ENCODE measurements at regions not wholly inside any gene's neighbourhood (a gene's known extent, or its start where the extent isn't known, plus 50 kb on each side); places are given as distances from the start of the nearest gene placed in this dataset.
A peak's percentile ranks its signal among the peaks of the same experiment; 100 is the strongest.
"Not testable (repeated sequence)": the region's sequence is repeated elsewhere in the genome, so short reads cannot be mapped to it uniquely, and the experiment has no call there.

DNA sequence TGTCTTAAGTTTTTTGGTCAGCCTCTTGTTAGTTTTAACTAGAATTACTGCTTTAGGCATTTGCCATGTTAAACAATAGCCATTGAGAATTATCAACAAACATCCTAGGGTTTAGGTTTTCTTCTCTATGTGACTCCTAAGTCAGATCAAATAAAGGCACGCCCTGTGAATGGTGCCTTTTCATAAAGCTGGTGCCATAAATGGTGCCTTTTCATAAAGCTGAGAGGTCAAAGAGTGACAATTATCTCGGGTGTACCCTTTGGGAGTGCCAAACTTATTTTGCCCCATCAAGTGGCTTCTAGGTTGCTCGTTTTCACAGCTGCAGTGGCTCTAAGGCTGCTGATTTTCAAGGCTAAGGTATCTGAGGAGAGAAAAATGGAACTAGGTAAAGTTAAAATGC, 391.6 kb downstream of the DMRTA1 start:
- DNase-seq, result no peak

DNA sequence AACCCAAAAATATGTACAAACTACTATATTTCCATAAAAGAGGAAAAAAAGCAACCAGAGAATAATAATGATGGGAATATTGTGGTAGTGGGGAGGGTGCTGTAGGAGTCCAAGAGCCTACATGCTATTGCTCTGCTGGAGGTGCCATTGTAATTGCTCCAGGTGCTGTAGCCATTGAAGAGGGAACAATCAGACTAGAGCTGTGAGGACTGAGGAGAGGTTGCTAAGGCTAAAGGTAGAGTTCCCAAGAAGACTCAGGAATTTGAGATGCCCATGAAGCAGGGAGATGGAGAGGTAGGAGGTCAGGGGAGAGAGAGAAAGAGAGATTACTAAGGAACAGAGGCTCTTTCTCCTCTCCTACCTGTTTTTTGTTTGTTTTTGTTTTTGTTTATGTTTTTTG, 394.0 kb downstream of the DMRTA1 start:
- no peak for DNase-seq

DNA sequence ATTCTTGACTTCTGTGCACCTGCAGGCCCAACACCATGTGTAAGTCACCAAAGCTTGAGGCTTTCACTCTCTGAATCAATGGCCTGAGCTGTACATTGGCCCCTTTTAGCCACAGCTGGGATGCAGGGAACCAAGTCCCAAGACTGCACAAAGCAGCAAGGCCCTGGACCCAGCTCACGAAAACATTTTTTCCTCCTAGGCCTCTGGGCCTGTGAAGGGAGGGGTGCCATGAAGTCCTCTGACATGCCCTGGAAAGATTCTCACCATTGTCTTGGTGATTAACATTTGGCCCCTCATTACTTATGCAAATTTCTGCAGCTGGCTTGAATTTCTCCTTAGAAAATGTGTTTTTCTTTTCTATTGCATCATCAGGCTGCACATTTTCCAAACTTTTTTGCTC, 398.6 kb downstream of the DMRTA1 start:
- DNase-seq, result not testable (repeated sequence)

DNA sequence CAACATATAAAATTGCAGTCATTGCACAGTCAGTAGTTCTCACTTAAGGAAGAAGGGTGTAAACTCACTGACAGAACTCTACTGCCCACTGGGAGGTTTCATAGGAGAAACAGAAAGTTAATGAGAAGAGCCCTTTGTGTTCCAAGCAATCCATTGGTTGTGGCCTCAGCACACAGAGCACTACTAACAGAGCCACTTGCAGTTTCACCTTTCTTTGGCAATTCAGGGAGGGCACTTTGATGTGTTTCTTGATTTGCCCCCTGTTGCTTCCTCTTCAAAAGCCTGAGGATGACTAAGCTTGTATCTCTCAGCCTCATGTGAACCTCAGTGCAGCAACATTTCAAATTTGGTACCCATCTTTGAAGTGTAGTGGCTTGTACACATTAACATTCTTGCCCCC, 409.4 kb downstream of the DMRTA1 start:
- DNase-seq, result no peak

DNA sequence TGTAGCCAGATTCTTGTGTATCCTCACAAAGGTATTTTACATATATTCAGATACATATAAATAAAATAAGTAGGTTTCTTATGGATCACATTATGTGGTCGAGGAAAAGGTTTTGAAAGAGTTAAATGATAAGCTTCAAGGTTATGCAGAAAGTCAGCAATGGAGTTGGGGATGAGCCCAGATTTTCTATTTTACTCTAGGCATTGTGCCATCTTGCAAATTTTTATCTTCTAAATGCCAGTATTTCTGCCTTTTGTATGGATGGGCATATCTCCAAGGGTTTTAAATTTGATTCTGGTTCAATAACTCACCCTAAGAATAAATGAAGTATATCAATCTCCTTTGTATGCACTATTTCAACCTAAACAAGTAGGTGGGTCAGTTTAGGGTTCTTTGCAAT, 410.7 kb downstream of the DMRTA1 start:
- DNase-seq, result no peak

DNA sequence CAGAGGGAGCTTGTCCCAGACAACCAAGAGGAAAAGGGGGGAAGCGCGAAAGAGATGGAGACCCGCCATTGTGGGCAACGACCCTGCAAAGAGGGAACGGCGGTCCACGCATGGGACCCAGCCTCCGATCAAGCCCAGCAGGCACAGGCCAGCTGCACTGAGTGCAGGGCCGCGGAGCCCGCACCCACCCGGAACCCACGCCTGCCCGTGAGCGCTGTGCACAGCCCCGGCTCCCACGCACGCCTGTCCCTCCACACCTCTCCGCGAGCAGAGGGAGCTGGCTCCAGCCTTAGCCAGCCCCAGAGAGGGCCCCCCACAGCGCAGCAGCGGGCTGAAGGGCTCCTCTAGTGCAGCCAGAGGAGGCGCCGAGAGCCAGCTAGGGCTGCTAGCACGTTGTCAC, 416.5 kb downstream of the DMRTA1 start:
- no peak for DNase-seq

DNA sequence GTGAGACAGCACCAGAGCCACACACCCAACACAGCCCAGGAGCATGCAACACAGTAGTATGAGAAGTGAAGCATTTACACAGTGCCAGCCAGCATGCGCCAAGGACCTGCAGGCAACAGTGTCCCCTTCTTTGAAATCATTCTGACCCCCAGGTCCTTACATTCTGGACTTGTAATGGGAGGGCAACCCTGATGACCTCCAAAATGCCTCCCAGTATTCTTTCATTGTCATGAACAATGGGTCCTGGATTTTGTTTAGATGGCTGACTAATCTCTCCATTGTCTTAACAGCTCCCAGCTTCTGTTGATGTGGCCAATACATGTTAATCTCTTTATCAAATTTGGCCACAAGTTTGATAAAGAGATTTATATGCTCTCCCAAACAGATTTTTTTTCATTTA, 417.1 kb downstream of the DMRTA1 start:
- DNase-seq, result no peak

DNA sequence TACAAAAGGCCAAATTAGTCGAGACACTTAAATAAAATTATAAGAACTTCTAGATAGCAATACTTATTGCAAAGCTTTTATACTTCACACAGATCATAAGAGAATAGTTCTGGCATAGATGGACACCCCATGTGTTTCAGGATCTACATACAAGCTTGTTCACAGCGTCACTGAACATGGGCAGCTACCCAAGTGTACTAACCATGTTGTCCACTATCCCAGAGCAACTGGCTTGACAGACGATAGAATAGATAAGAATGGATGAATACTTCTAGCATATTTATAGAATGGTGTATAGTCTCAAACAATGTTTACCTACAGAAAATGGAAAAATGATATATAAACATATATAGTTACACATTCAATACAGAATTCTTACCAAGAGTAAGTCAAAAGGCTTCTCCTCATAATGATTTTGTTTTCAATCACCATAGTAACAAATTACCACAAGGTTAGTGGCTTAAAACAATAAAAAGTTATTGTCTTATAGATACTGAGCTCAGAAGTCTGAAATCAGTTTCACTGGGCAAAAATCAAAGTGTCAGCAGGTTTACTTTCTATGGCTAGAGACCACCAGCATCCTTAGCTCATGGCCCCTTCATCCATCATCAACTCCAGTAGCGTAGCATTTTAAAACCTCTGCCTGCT, 446.7 kb downstream of the DMRTA1 start:
- DNase-seq, result no peak

DNA sequence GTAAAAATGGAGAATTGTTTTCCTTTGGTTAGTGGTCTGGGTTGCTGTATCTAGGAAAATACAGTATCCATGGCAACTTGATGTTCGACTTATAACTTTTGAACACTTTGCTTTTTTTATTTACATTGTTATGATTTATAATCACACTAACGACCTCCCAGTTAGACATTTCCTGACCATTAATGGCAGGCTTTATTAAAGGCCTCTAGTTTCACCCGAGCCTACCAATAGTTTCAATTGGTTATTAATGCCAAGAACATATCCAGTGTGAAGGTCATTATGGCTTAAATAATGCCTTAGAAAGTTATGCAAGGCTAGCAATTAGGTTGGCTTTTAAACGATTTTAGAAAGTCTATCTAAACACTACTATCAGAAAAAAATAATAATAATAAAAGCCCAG, 452.0 kb downstream of the DMRTA1 start:
- peak; percentile 26 to 46 for DNase-seq

DNA sequence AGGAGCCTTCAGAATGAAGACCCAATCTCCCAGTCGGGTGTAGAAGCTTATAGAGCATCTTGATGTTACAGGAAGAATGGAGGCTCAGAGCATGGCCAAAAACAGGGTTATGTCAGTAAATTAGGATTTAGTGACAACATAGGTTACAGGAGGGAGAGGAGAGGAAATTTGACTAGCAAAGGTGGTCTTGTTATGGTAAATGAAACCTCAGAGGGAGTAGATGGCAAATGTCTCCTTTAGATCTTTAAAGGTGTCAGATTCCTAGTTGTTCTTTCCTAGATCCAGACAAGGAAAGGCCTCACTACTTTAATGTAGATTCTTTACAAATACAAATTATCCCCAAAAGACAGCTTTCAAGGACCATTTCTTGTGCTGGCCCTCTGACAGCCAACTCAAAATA, 465.0 kb downstream of the DMRTA1 start:
- DNase-seq, result no peak

DNA sequence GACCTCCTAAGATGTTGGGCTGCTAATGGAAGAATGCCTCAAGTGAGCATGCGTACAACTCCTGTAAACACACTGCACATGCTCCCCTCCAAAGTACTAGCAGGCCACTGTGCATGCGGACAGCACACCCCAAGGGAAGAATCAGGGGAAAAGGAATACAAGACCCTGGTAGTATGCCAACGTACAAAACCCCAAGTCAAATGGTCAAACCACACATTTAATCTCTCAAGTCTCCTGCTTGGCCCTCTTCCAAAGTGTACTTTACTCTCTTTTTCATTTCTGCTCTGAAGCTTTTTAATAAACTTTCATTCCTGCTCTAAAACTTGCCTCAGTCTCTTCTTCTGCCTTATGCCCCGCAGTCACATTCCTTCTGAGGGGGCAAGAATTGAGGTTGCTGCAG, 466.4 kb downstream of the DMRTA1 start:
- no peak for DNase-seq

DNA sequence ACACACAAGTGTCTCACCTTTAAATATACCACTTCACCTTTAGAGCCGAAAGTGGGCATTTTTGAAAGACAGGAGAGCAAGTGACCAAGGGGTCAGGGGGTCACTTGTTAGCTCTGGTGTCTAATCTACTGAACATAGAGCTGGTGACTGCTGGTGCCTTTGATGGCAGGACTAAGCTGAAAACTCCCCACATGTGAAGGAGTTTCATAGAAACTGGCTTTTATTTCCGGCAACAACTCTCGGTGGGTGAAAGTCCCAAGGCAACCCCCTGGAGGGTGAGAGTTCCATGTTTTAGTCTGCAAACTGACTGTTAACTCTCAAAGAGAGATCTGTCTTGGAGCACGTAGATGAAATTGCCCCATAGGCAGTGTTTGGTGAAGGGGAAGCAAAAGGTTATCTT, 466.9 kb downstream of the DMRTA1 start:
- DNase-seq, result no peak

DNA sequence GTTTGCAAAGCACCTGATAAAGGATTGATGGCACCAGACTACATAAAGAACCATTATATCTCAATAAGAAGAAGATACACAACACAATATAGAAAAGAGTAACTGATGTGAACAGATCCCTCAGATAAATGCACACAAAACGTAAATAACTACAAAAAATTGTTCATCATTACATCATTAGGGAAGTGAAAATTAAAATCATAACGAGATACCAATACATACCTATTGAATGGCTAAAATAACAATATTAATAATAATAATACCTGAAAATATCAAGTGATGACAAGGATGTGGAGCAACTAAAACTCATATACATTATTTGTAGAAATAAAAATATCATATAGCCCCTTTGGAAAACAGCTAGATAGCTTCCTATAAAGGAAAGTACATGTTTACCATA, 469.5 kb downstream of the DMRTA1 start:
- no peak for DNase-seq

DNA sequence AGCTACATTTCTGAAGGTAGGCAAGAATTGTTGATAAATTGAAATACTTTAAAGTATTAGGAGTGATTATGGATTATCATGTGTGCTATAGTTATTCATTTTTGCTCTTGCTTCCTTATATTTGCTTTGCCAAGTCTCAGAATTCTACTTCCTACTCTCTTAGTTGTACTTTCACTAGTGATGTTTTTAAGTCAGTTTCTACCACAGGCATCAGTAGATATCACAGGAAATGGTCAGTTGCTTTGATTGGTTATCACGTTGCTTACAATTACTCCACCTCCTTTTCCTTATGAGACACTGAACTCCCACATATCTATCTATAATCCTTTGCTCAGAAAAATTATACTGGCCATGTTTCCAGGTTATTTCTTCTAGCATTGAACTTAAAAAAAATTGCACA, 472.8 kb downstream of the DMRTA1 start:
- DNase-seq, result no peak

DNA sequence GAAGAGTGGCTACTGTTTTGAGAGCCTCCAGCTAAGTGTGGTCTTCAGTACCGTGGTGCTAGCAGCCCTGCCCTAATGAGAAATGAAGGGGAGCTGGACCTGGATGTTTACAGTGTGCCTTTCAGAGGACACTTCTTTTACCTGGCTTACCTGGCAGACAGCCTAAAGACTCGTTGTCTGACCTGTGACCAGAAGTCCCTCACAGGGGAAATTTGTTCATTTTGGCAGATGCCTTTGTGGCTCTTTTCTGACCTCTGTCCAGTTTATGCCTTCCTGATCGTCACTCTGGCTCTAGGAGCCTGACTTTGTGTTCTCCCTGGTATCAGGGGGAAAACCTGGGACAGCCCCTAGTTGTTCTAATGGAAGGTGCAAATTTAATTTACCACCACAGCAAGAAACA, 475.1 kb downstream of the DMRTA1 start:
- no peak for DNase-seq

DNA sequence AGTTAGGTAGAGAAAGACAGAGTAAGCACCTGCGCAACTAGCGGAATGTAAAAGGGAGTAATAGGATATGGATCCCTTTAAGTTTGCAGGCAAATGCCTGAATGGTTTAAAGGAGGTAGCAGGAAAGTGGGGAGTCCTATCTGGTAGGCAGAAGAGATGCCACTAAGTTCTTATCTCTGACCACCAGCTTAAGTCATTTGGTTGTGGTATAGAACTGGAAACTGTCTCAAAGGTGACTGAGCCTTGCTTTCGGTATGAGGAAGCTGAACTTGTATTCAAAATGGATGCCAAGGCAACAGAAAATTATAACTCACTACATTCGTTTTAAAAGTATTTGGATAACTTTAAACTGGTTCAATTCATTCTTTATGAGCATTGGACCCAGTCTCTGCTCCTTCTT, 475.6 kb downstream of the DMRTA1 start:
- DNase-seq, result no peak

DNA sequence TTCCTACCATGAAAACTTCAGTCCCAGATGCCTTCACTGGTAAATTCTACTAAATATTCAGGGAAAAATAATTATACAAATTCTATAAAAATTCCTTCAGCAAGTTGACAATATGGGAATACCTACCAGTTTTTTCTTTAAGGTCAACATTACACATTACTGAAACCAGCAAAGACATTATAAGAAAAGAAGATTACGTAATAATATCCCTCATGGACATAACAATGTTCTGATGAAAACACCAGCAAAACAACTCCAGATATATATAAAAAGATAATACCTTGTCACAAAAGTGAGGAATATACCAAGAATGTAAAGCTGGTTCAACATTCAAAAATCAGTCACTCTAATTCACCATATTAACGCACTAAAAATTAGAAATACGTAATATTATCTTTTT, 507.9 kb downstream of the DMRTA1 start:
- no peak for DNase-seq

DNA sequence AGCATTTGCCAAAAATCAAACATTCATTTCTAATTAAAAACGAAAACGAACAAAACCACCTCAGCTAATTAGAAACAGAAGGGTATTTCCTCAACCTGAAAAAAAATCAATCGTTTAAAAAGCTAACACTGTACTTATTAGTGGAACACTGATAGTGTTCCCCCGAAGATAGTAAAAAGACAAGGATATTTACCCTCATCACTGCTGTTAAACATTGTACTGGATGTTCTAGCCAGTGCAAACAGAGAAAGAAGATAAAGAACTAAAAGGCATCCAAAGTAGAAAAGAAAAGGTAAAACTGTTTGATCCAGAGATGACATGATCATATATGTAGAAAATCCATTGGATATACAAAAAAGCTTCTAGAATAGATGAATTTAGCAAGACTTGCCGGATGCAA, 508.3 kb downstream of the DMRTA1 start:
- DNase-seq, result no peak

DNA sequence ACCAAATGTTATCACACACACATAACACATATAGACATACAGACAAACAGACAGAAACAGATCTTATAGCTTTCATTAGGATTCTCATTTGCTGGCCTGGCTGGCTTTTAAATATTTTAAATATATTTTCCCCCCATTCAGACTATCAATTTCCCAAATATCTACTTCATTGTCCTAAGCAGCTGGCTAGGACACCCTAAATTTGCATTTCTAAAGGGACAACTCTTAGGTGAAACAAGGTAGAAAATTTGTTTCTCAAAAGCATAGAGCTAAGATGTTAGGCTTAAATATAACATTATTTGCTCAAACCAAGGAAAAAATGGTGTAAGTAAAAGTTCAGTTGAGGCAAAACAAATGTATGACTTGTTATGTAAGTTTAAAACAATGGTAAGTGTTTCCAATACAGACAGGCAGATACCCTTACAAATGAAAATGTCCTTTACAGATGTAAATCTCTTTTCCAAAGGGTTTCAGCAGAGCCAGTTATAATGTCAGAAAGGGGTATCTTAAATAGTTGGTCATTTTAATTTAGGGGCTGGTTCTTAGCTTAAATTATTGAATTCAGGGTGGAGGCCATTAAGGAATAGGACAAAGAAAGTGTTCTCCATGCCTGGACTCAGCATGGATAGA, 522.8 kb downstream of the DMRTA1 start:
- DNase-seq, result no peak

DNA sequence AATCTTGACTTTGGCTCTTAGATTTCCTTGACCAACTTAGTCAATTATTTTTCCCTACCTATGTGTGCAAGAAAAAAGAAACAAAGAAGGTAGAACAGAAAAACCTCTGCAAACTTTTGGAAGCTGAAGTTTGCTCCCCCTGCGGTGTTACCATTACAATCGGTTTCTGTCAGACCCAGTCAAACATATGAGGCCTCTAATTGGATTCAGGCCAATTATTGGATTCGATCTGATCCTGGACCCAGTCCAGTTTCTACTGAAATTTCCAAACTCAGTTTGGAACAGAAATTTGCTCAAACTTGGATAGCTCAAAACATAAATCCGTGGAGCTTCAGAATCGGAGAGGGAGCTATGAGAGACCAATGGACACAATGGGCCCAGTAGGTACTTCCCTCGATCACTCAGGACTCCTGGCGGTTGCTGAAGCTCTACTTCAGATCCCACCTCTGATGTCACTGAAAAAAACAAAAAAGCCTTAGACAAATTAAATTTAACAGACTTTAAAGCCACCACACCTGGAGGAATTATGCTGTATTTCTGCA, 523.9 kb downstream of the DMRTA1 start:
- DNase-seq, result no peak

DNA sequence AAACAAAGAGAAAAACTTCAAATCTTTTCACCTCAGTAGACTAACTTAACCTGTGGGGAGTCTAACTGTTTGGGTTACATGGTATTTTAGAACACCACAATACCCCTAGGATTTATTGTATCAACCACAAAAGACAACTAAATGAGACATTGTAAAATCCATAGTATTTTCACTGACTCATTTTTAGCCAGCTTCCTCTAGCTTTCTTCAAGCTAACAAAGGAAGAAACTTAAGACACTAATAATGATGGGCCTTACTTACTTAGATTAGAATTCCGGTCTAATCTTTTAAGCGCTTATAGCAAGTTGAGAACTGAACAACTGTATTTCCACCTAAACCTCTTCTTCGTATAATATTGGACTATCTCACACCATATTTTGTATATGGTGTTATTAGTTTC, 529.3 kb downstream of the DMRTA1 start:
- no peak for DNase-seq

DNA sequence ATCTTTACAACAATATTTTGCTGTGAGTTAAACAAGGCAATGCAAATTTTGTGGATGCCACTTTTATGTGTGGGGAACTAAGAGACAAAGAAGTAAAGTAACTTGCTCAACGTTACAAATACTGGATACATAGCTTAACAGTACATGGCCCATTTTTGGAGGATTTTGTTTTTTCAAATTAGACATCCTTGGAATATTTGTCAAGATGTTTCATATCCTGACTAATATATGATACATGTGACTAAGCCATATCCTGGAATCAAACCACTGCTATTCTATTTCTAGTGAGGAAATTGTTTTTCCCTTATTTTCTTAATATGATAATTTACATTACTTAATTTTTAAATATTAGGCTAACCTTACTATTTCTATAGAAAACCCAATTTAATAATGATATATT, 529.8 kb downstream of the DMRTA1 start:
- DNase-seq, result no peak

DNA sequence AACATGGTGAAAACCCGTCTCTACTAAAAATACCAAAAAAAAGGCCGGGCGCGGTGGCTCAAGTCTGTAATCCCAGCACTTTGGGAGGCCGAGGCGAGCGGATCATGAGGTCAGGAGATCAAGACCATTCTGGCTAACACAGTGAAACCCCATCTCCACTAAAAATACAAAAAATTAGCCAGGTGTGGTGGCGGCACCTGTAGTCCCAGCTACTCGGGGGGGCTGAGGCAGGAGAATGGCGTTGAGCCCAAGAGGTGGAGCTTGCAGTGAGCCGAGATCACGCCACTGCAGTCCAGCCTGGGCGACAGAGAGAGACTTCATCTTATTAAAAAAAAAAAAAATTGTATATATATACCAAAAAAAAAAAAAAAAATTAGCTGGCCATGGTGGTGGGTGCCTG, 533.8 kb downstream of the DMRTA1 start:
- not testable (repeated sequence) for DNase-seq

DNA sequence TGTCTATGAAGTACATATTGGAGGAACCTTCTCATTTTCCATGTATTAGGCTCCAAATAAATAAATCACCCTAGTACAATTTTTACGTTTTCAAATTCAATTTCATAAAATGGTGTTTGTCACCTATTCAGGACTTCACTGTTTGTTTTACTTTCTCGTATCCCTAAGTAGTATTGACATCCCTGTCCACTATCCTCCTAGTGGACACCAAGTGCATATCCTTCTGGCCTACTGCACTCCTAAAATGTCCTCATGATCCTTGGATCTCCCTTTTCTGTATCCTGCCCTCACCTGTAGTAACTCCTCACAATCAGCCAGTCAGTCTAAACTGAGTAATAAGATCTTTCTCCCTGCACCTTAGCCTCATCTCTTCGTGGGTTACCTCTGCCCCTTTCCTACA, 539.9 kb downstream of the DMRTA1 start:
- DNase-seq, result no peak
